HCT116 (cell line): ENCODE measurements at regions not wholly inside any gene's neighbourhood (a gene's known extent, or its start where the extent isn't known, plus 50 kb on each side); places are given as distances from the start of the nearest gene placed in this dataset.

ENCODE experiments used
- ATAC-seq: fragments of 200-7000 bp; cut with Tn5 transposase; 2 replicates; pipeline ENCODE4 v1.9.1; 2020; ENCODE audit warnings: mild to moderate bottlenecking, moderate library complexity
- BruUV-seq: library from RNA; stranded (reverse); fragments of 400-500 nt; replicated peaks from 2 replicates; lab custom pipeline; 2021; lab: Mats Ljungman, UMichigan
- CTCF ChIA-PET: fragments of 300-600 bp; sonication (Branson Sonifier 250); formaldehyde crosslinking; loops from one replicate; lab custom pipeline; 2021; ENCODE audit warnings: antibody characterized with exemption; lab: Charles Lee
- POLR2A ChIA-PET: fragments of 300-600, 350-600 bp; sonication (Branson Sonifier 250); formaldehyde crosslinking; loops from one replicate; lab custom pipeline; 2021; ENCODE audit warnings: antibody characterized with exemption; lab: Charles Lee
- RAD21 ChIA-PET, 2 experiments: fragments of 300-600 bp; sonication (Branson Sonifier 250); formaldehyde crosslinking; loops; one replicate each; lab custom pipeline; 2023; ENCODE audit warnings: low total read pairs in 2 of 2; ENCODE audit not compliant: uncharacterized antibody in 2 of 2, unreplicated experiment in 2 of 2, low non-redundant PET in 1 of 2; lab: Charles Lee
- DNase-seq: peaks from one replicate; pipeline ENCODE4 v3.0.0-alpha.2; 2010; ENCODE audit warnings: low read depth, low spot score
- H2AFZ ChIP-seq: fragments of 200-600 bp; shearing (Covaris generic), sonication (generic); 2 replicates; pipeline ENCODE4 v1.6.1; 2017; ENCODE audit warnings: low read depth, mixed run types, mixed read lengths, antibody characterized with exemption, low read length; ENCODE audit not compliant: poor library complexity, severe bottlenecking
- H3K27ac ChIP-seq: 2 replicates; pipeline ENCODE4 v1.5.1; 2012; ENCODE audit warnings: low read depth, low read length
- H3K27me3 ChIP-seq: fragments of 200-600 bp; sonication (generic); 2 replicates; pipeline ENCODE4 v1.6.1; 2016; ENCODE audit warnings: mixed run types, low read length, mixed read lengths; ENCODE audit not compliant: insufficient read depth
- H3K36me3 ChIP-seq, 2 experiments: fragments of 200-500 bp in 1 of 2; fragments of 200-600 bp in 1 of 2; sonication (Bioruptor generic) in 1 of 2; sonication (generic) in 1 of 2; 2 replicates each; pipeline versions ENCODE4 v1.5.1 to v1.6.1; 2014 to 2016; ENCODE audit warnings: low read length in 2 of 2, inconsistent platforms in 1 of 2, mixed read lengths in 1 of 2, mixed run types in 1 of 2; ENCODE audit not compliant: insufficient read depth in 2 of 2, control insufficient read depth in 1 of 2
- H3K4me1 ChIP-seq, 2 experiments: fragments of 200-600 bp in 1 of 2; sonication (generic) in 1 of 2; 2 replicates each; pipeline versions ENCODE4 v1.5.1 to v1.6.1; 2012 to 2017; ENCODE audit warnings: low read length in 2 of 2, inconsistent platforms in 1 of 2, mild to moderate bottlenecking in 1 of 2, mixed read lengths in 1 of 2, mixed run types in 1 of 2, moderate library complexity in 1 of 2; ENCODE audit not compliant: insufficient read depth in 2 of 2, control insufficient read depth in 1 of 2
- H3K4me2 ChIP-seq: fragments of 200-600 bp; sonication (generic); 2 replicates; pipeline ENCODE4 v1.6.1; 2017; ENCODE audit warnings: mixed run types, low read length, mixed read lengths
- H3K4me3 ChIP-seq, 2 experiments: fragments of 200-600 bp in 1 of 2; sonication (generic) in 1 of 2; replicated peaks in 1 of 2; 2 replicates each; pipeline ENCODE4 v1.5.1; 2011 to 2016; ENCODE audit warnings: low read length in 2 of 2, control low read depth in 1 of 2, low read depth in 1 of 2, mild to moderate bottlenecking in 1 of 2, mixed read lengths in 1 of 2, mixed run types in 1 of 2
- H3K79me2 ChIP-seq: fragments of 200-600 bp; sonication (generic); 2 replicates; pipeline ENCODE4 v1.6.1; 2017; ENCODE audit warnings: mild to moderate bottlenecking, mixed run types, low read length, moderate library complexity, mixed read lengths; ENCODE audit not compliant: insufficient read depth
- H3K9ac ChIP-seq: fragments of 200-600 bp; sonication (generic); 2 replicates; pipeline ENCODE4 v1.6.1; 2016; ENCODE audit warnings: low read length, mixed read lengths
- H3K9me2 ChIP-seq: fragments of 200-600 bp; sonication (generic), shearing (Covaris generic); 2 replicates; pipeline ENCODE4 v1.6.1; 2017; ENCODE audit warnings: mixed run types, mild to moderate bottlenecking, moderate library complexity; ENCODE audit not compliant: insufficient read depth
- H3K9me3 ChIP-seq, 2 experiments: fragments of 200-500 bp in 1 of 2; fragments of 200-600 bp in 1 of 2; sonication (Bioruptor generic) in 1 of 2; sonication (generic) in 1 of 2; 2 replicates each; pipeline ENCODE4 v1.6.1; 2014 to 2017; ENCODE audit warnings: low read length in 2 of 2, mixed read lengths in 2 of 2, inconsistent platforms in 1 of 2, low read depth in 1 of 2, mild to moderate bottlenecking in 1 of 2, mixed run types in 1 of 2, moderate library complexity in 1 of 2; ENCODE audit not compliant: control insufficient read depth in 1 of 2, insufficient read depth in 1 of 2
- H4K20me1 ChIP-seq: fragments of 200-600 bp; sonication (generic), shearing (Covaris generic); 2 replicates; pipeline ENCODE4 v1.6.1; 2017; ENCODE audit warnings: mixed run types, mild to moderate bottlenecking, moderate library complexity; ENCODE audit not compliant: insufficient read depth
- CBX3 ChIP-seq: IDR thresholded peaks from 2 replicates; pipeline ENCODE4 v1.6.1; 2012; ENCODE audit warnings: low read depth
- CEBPB ChIP-seq: IDR thresholded peaks from 2 replicates; pipeline ENCODE4 v1.6.1; 2012; ENCODE audit warnings: low read depth
- ELF1 ChIP-seq: IDR thresholded peaks from 2 replicates; pipeline ENCODE4 v1.6.1; 2012; ENCODE audit warnings: low read depth, borderline replicate concordance
- EZH2phosphoT487 ChIP-seq: fragments of 200-600 bp; IDR thresholded peaks from 2 replicates; pipeline ENCODE4 v1.6.1; 2018; ENCODE audit warnings: antibody characterized with exemption, borderline replicate concordance
- FOSL1 ChIP-seq: IDR thresholded peaks from 2 replicates; pipeline ENCODE4 v1.6.1; 2012; ENCODE audit warnings: low read depth
- MAX ChIP-seq: IDR thresholded peaks from 2 replicates; pipeline ENCODE4 v1.6.1; 2012
- POLR2AphosphoS5 ChIP-seq: IDR thresholded peaks from 2 replicates; pipeline ENCODE4 v1.6.1; 2011; ENCODE audit warnings: mild to moderate bottlenecking, low read depth, low read length, moderate library complexity
- SIN3A ChIP-seq: IDR thresholded peaks from 2 replicates; pipeline ENCODE4 v1.6.1; 2012; ENCODE audit warnings: low read depth
- SP1 ChIP-seq: IDR thresholded peaks from 2 replicates; pipeline ENCODE4 v1.6.1; 2012; ENCODE audit warnings: low read depth
- SRF ChIP-seq: IDR thresholded peaks from 2 replicates; pipeline ENCODE4 v1.6.1; 2012; ENCODE audit warnings: low read depth
- TCF7L2 ChIP-seq: IDR thresholded peaks from 2 replicates; pipeline ENCODE4 v1.7.0; 2011; ENCODE audit warnings: borderline replicate concordance, inconsistent platforms; ENCODE audit not compliant: insufficient read depth, insufficient read length; ENCODE audit errors: extremely low read depth
- YY1 ChIP-seq: IDR thresholded peaks from 2 replicates; pipeline ENCODE4 v1.6.1; 2011; ENCODE audit warnings: low read length, low read depth, moderate library complexity, mild to moderate bottlenecking; ENCODE audit not compliant: insufficient replicate concordance; ENCODE audit errors: extremely low read depth
- ZBTB33 ChIP-seq: IDR thresholded peaks from 2 replicates; pipeline ENCODE4 v1.6.1; 2011; ENCODE audit warnings: mild to moderate bottlenecking, low read length, moderate library complexity; ENCODE audit not compliant: insufficient replicate concordance; ENCODE audit errors: extremely low read depth
- ZFX ChIP-seq: fragments of 450-650 bp; IDR thresholded peaks from 2 replicates; pipeline ENCODE4 v1.6.1; 2017
- ZNF274 ChIP-seq: fragments of 200-500 bp; sonication (Bioruptor generic); IDR thresholded peaks from 2 replicates; pipeline ENCODE4 v1.6.1; 2014; ENCODE audit warnings: mild to moderate bottlenecking, low read depth, low read length, inconsistent platforms
- intact Hi-C: fragments of 100-400 bp; cut with micrococcal nuclease; formaldehyde crosslinking; loops from 2 replicates; pipeline ENCODE4 v1.10.0; 2022
- TF ChIP-seq, protein P1 (sequence below), 3 experiments: fragments of 200-600 bp in 1 of 3; sonication (generic) in 1 of 3; IDR thresholded peaks in 2 of 3; conservative IDR thresholded peaks in 1 of 3; 2 replicates each; pipeline ENCODE4 v1.5.1; 2012 to 2017; ENCODE audit warnings: low read depth in 2 of 3, low read length in 2 of 3, antibody characterized with exemption in 1 of 3, borderline replicate concordance in 1 of 3, control low read depth in 1 of 3, mild to moderate bottlenecking in 1 of 3, mixed read lengths in 1 of 3, mixed run types in 1 of 3, moderate library complexity in 1 of 3; ENCODE audit not compliant: insufficient read depth in 1 of 3
- TF ChIP-seq, protein P2 (sequence below): IDR thresholded peaks from 2 replicates; pipeline ENCODE4 v1.6.1; 2012

DNA sequence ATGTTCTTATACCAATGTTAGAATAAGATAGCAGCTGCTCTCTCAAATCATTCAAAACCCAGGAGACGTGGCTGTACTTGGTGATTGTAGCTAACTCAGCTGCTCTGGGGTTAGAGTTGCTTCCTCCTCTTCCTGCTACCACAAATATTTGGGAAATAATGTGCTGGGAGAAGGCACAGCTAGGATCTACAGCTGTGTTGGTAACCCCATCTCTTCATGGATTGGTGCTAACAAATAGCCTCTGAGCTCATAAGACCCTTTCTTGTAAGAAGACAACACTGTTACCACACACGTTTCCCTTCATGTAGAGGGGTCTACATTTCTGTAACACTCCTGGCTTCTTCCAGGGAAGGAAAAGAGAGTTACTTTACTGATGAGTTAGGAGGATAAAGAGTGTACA is 911.0 kb upstream of the CITED2 start:
- H3K79me2 ChIP-seq: no peaks in the 10 kb centered on the region
- ATAC-seq (no peak), DNase-seq (no peak)
- CTCF ChIA-PET: no interaction called here
- BruUV-seq: no TSS peak
- H3K4me2 ChIP-seq: no peak overlapping the region
- no peak overlapping the region for H3K4me3 ChIP-seq
- H3K27ac ChIP-seq: no peak overlapping the region
- TF ChIP-seq ZNF274 (no peak), SP1 (no peak), POLR2AphosphoS5 (no peak), YY1 (no peak), ELF1 (no peak), SRF (no peak), CEBPB (no peak)
- no peaks in the 10 kb centered on the region for H3K9me3 ChIP-seq
- RAD21 ChIA-PET: no interaction called here
- no peak overlapping the region for H2AFZ ChIP-seq
- no peaks in the 10 kb centered on the region for H3K36me3 ChIP-seq
- no peaks in the 10 kb centered on the region for H3K4me1 ChIP-seq
- H3K9ac ChIP-seq: no peak overlapping the region
- intact Hi-C loops: no loop called here
- POLR2A ChIA-PET: no interaction called here
- no peaks in the 10 kb centered on the region for H3K9me2 ChIP-seq
- H3K27me3 ChIP-seq: no peaks in the 10 kb centered on the region
- H4K20me1 ChIP-seq: no peaks in the 10 kb centered on the region

- BruUV-seq: no TSS peak
- Histone ChIP-seq H3K4me1 (no peaks in the 10 kb centered on the region), H3K79me2 (no peaks in the 10 kb centered on the region), H2AFZ (no peak overlapping the region), H3K36me3 (no peaks in the 10 kb centered on the region), H3K9me3 (no peaks in the 10 kb centered on the region), H3K27ac (no peak overlapping the region), H4K20me1 (no peaks in the 10 kb centered on the region), H3K4me3 (no peak overlapping the region), H3K9ac (no peak overlapping the region), H3K27me3 (no peaks in the 10 kb centered on the region), H3K9me2 (no peaks in the 10 kb centered on the region), H3K4me2 (no peak overlapping the region)
- intact Hi-C loops: no loop called here
- POLR2A ChIA-PET: no interaction called here
- ATAC-seq (no peak), DNase-seq (no peak)
- RAD21 ChIA-PET: no interaction called here
- CTCF ChIA-PET: no interaction called here
- TF ChIP-seq CEBPB (no peak), CBX3 (no peak), SIN3A (no peak), ZBTB33 (no peak), SRF (no peak), EZH2phosphoT487 (no peak), MAX (no peak), ZNF274 (no peak), FOSL1 (no peak), TCF7L2 (no peak), ZFX (no peak)
- TF ChIP-seq, protein P1, sequence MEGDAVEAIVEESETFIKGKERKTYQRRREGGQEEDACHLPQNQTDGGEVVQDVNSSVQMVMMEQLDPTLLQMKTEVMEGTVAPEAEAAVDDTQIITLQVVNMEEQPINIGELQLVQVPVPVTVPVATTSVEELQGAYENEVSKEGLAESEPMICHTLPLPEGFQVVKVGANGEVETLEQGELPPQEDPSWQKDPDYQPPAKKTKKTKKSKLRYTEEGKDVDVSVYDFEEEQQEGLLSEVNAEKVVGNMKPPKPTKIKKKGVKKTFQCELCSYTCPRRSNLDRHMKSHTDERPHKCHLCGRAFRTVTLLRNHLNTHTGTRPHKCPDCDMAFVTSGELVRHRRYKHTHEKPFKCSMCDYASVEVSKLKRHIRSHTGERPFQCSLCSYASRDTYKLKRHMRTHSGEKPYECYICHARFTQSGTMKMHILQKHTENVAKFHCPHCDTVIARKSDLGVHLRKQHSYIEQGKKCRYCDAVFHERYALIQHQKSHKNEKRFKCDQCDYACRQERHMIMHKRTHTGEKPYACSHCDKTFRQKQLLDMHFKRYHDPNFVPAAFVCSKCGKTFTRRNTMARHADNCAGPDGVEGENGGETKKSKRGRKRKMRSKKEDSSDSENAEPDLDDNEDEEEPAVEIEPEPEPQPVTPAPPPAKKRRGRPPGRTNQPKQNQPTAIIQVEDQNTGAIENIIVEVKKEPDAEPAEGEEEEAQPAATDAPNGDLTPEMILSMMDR (IDR thresholded peaks at IDR 0.05 in 2 of 3, conservative IDR thresholded peaks at IDR 0.05 in 1 of 3; ENCODE audit: borderline replicate concordance in 1 of 3, insufficient read depth in 1 of 3, low read depth in 2 of 3, low read length in 2 of 3): no peak
- TF ChIP-seq, protein P2, sequence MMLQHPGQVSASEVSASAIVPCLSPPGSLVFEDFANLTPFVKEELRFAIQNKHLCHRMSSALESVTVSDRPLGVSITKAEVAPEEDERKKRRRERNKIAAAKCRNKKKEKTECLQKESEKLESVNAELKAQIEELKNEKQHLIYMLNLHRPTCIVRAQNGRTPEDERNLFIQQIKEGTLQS: no peak
Observed at GRCh38 chr6:140284871-140285270, 910.4 kb upstream of the CITED2 start.
